HG03571 (cell line): ENCODE measurements at regions not wholly inside any gene's neighbourhood (a gene's known extent, or its start where the extent isn't known, plus 50 kb on each side); places are given as distances from the start of the nearest gene placed in this dataset.
"Not testable (repeated sequence)": the region's sequence is repeated elsewhere in the genome, so short reads cannot be mapped to it uniquely, and the experiment has no call there.

Source experiments
- ATAC-seq: cut with Tn5 transposase; IDR thresholded peaks from one replicate; pipeline ENCODE4 v1.9.1; 2021; ENCODE audit not compliant: unreplicated experiment

DNA sequence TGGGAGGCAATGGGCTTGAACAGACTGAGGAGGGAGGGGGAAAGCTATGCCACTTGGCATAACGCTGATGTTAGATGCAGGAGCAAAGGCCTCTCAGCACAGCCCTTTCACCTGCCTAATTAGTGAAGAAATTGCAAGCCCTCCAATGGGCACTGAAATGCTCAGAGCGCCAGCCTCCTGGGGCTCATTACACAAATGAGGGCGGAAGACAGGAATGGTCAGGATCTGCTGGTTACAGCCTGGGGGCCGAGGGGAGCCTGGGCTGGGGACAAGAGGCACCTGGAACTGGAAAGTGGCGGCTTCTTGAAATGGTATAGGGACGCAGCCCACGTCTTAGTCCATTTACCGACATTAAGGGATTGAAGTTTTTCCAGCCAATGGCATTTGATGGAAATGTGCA lies 50.2 kb upstream of the PLET1 start:
- ATAC-seq: no peak

DNA sequence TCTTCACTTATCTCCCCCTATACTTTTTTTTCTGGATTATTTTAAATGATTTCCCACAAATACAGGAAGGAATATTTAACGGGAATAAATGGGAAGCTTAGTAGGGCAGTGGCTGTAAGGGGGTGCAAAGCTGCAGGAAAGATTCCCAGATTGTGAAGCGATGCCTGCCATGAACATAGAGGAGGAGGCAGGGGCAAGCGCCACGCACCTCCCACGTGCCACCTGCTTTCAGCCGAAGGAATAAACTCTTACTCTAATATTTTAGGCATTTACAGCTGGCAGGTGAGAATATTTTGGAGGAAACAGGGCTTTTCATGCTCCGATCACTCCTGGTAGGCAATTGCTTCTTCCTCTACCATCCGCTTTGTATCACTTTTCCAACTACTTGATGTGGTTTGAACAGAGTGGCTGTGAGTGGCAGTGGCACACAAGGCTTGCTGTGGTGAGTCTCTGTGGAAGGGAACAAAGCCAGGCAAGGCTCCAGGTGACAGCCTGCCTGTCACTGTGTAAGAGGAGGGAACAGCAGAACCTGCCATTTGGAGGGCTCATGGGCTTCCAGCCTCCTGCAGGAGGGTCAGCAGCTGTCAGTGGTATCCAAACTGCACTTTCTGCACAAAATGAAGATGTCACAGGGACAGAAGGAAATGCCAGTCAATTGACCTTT lies 54.5 kb upstream of the PLET1 start:
- no peak for ATAC-seq

DNA sequence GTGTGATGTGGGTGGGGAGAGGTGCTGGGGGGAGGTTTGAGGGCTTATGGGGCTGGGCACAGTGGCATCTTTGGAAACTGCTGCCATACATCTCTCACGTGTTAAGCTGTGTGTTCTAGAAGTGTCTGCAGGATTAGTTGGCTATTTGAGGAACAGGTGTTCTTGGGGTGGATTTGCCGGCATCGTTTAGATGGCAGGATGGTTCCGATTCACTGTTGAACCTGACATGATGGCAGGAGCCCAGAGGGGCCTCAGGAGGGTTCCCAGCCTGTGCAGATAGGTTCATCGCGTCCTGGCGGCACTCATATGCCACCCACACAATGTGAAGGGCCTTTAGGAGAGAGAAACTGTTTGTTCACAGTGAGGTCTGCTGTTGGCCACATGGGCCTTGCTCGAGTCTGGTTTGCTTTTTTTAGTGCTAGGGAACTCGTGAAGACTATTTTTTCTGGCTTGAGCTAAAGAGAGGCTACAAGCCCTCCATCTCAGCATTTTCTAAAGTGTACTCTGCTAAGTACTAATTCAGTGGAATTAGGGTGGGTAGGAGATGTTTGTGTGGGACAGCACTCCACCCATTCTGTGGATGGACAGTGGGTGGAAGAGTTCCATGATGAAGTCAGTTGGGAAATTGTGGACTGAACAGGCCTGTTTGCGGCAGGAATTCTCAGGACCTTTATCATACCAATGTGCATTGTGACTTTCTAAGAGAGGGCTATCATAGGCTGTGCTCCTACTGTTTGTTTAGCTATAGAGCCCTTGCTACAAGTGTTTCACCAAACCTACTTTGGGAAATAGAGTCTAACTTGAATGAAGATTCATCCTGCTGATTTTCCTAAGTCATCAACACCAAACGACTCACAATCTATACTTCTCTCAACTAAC lies 55.4 kb upstream of the PLET1 start:
- ATAC-seq: no peak

DNA sequence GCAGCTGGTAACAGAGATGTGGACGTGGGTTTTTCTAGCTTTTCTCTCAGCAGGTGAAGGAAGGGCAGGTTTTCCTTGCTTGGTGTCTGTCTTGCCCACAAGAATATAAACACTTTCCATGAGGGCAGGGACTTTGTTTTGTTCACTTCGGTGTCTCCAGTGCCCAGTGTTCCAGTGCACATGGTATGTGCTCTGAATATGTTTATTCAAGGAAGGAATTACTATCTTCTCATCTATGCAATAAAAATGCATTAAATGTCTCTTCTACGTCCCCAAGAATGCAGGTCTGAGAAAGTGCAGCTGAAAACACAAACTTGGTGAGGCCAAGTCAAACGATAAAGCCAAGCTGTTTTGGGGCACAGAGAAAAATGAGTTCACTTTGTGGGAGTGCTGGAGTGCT lies 56.3 kb upstream of the PLET1 start:
- no peak for ATAC-seq

DNA sequence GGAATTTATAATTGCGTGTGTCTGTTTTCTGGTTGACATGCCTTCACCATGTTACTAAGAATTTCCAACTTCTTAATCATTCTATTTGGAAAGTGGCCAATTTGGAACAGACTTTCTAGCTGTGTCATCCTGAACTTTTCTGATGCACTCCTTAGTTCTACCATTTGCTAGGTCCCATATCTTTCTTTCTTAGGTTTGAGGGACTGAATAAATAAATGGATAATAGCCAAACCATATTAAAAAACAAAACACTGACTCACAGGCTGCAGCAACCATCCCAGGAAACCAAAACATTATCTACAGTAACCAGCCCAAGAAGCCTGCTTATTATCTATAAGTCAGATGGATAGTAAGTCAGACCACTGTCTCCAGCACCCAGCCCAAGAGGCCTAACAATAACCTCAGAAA lies 57.5 kb upstream of the PLET1 start:
- ATAC-seq: no peak

DNA sequence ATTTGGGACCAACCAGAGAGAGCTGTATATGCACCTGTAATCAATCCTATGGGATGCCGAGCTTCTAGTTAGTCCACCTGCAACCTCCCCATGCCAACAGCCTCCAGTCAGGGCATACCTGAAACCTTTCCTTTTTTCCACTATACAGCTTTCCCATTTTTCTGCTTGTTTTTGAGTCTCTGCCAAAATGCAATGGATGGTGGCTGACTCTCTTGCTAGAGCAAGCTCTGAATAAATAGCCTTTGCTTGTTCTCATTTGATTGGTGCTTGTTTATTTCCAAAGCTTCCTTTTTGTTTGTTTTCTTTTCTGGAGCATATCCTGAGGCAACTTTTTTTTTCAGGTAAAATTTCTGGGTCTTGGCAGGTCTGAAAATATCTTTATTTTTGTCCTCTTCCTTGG lies 58.0 kb upstream of the PLET1 start:
- ATAC-seq: no peak

DNA sequence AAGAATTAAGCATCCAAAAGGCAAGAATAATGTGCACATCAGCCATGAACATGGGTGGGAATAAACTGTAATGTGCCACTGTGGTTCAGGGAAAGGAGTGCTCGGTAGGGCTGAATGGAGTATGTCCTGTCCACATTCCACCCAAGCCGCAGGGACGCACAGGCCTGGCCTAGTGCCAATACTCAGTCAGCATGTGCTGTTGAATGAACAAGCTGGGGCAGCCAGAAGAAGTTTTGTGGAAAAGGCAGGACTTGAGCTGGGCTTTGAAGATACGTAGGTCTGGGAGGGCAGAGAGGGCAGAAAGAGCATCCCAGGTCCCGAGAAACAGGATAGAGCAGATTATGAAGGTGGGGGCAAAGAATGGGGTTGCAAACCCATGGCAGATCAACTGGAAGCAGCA lies 60.0 kb upstream of the PLET1 start:
- no peak for ATAC-seq

DNA sequence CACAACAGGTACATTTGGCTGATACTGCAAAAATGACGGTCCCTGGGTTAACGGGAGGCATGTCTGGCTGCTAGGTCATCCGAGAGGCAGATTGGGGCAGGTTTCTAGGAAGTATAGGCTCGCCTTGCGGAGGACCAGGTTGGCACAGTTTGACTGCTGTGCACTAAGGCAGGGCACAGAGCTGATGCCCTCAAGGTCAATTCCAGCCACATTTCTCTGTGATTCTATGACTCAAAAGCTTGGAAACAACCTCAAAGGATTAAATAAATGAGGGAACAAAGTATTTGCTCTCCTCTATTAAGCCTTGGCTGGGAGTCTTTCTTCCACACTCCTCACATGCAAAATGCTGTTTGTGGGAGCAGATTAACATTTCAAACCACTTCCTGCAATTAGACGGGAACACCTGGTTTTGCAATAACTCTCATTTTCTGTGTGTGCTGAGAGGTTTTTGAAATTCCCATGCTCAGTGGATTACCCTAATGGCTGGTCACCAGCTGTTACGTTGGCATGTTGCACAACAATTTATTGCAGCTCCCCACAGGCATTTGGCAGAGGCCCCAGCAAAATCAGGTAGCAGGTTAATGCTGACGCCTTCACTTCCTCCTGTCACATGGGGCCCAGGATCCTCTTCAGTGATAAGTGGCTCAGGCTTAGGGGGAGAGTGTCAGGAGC lies 61.0 kb upstream of the PLET1 start:
- ATAC-seq: no peak

DNA sequence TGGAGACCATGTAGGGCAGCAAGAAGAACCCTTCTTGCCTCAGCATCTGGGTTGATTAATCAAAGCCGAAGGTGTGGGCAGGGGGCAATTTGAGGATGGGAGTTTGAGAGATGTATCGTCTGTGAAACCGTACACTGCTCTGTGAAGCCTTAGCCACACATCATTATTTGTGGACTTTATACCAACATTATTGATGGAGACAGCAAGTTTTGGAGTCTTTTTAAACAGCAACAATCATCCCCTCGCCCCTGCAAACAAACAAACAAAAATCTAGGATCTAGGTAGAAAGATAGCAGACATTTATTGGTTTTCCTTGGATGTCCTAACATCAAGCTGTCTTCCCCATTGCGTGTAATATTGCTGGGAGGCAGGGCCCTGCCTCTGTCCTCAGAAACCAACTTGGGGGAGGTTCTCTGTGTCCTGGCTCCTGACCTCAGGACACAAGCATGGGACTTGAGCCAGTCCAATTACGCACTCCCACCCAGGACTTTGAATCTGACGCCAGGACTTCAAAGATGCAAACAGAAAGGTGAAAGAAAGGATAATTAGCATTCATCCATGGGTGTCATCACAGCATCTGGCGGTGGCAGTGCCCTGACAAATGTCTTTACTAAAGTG lies 61.6 kb upstream of the PLET1 start:
- ATAC-seq: no peak

DNA sequence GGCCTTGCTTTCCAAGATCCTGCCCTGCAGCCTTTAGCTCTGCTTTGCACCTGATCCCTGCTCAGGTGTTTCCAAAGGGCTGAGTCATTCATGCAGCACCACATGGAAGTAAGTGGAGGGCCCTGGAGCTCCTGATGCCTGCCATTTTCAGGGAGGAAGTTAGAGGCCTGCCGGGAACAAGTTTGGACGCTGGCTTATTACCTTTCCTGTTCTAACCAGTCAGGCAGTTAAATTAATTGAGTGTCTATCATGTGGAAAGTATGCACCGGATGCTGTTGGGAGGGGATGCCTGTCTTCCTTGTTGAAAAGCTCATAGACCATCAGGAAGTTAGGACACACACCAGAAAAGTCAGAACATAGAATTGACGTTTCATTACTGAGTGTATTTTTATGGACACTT lies 73.7 kb upstream of the PLET1 start:
- ATAC-seq: no peak

DNA sequence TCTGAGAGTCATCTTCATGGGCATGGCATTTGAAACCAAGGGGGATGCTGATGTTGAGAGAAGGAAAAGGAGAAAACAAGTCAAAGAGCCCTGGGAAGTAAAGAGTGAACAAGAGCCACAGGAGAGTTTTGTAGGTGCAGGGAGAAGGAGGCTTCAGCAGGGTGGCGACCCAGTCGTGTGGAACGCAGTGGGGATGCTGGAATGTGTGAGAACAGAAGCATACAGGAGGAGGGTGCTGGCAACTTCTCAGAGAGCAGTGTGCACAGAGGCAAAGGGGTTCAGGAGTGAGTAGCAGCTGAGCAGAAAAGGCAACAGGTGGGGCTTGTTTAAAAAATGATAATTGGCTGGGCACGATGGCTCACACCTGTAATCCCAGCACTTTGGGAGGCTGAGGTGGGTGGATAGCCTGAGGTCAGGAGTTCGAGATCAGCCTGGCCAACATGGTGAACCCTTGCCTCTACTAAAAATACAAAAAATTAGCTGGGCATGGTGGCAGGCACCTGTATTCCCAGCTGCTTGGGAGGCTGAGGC lies 75.8 kb upstream of the PLET1 start:
- no peak for ATAC-seq

DNA sequence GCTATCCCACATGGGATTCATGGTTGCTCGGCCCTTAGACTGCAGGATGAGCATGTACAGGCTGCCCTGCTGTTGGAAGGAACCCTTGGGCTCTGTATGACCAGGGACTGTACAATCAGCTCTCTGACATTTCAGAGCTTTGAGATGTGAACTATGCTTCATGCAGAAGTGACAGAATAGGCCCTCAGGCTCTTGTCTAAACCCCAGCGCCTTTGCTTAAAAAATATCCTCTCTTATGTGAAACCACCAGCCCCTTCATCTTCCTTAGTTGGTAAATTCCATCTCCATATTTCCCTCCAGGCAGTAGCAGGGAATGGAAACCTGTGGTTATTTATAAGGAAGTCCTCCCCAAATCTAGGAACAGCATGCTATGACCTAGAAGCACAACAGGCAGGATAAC lies 78.9 kb upstream of the PLET1 start:
- no peak for ATAC-seq

DNA sequence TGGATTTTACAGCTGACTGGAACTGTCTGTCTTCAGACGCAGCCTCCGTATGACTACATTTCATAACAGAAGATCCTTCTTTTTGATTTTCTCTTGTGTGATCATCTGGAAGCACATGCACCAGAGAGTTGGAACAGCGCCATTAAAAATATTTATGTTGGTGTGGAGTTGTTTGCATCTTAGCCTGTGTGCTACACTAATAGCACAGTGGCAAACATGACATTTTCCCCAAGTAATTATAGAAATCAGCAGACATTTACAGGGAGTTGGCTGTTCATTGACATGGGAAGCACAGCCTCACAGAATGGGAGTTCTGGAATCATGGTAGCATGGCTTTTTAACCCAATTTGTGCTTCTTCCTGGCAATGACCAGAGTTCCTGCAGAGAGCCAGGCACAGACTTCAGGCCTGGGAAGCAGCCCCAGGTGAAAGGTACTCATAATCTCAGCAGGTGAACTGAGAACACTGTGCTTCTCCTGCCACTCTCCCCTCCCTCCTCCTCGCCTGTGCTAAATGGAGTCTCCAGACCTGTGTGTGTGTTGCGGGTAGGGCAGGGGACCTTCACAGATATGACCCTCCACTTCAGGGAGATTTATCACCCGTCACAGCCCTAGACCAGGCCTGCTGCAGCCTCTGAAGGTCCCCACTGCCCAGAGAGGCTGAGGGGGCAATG lies 82.8 kb upstream of the PLET1 start:
- no peak for ATAC-seq

DNA sequence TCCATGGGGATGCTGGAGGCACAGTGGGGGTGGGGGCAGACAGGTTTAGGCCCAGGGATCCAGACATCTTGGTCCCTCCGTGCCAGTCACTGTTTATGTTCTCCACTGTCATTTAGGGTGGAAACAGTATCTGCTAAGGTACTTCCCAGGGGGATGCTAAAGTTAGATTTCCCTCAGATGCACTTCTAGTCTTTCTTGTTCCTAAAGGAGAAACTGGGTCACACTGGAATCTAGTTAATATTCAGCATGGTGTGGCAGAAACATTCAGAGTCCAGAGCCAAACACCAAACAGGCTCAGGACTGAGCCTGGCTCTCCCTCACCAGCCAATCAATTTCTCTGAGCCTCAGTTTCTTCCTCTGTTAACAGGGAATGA lies 83.4 kb upstream of the PLET1 start:
- no peak for ATAC-seq

DNA sequence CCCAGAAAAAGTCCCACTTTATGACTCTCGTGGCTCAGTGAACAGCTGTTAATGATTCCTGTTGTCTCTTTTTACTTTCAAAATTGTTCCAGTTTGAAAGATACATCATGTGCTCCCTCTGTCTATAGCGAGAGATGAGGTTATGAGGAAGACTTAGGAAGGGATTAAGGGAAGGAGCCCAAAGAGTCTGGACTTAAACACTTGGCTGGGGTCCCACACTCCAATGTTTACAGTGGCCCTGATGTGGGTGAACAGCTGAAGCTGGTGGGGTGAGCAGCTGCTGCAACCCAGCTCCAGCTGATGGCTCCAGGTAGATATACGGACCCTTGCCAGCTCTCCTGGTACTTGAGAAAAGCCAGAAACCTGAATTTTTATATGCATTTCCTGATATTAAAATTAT lies 84.5 kb upstream of the PLET1 start:
- no peak for ATAC-seq

DNA sequence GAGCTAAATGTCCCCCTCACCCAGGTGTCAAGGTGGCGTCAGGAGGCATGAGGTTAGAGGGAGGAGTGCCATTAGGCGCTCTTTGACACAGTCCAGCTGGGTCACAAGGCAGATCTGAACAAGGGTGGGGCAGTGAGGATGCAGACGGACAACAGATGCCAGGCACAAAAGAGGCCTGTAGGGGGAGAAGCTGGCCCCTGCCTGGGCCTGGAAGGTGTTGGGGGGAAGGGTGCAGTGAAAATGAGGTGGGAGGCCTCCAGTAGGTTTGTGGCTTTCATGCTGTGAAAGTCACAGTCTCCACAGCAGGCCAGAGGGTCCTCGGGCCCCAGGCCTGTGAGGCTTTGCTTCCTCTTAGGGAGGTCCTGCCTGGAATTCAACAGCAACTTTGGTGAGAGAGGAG lies 85.0 kb upstream of the PLET1 start:
- ATAC-seq: no peak

DNA sequence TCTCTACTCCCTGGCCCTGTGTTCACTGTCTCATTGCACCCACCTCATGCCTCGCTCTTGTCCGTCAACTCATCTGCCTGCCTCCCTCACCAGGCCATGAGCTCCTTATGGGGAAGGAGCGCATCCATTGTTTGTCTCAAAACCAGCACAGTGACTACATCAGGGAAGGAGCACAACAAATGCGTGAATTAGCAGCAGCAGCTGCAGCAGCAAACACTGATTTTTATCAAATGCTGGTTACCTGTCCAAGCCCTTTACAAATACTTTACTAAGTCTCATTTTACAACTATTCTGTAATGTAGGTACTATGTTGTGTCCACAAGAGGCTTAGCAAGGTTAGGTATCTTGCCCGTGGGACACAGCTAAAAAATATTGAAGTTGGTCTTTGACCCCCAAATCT lies 85.9 kb upstream of the PLET1 start:
- ATAC-seq: no peak

DNA sequence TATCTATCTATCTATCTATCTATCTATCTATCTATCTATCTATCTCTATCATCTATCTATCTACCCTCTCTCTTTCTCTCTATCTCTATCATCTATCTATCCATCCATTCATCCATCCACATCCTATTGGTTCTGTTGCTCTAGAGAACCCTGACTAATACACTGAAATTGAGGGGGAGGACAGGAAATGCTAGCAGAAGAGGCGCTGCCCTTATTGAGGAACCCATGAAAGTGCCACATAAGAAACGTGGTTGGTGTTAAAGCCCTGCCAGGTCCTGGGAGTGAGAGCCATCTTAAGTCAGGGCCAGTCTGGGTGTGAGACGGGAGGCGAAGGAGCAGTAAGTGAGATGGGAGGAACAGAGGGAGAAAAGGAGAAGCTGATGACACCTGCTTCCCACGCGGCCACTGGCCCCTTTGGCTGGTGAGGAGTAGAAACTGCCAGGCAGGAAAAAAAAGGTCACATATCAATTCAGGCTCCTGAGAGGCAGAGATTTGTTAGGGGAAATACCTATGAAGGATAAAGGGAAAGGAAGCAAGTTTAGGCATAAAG lies 87.9 kb upstream of the PLET1 start:
- ATAC-seq: no peak

DNA sequence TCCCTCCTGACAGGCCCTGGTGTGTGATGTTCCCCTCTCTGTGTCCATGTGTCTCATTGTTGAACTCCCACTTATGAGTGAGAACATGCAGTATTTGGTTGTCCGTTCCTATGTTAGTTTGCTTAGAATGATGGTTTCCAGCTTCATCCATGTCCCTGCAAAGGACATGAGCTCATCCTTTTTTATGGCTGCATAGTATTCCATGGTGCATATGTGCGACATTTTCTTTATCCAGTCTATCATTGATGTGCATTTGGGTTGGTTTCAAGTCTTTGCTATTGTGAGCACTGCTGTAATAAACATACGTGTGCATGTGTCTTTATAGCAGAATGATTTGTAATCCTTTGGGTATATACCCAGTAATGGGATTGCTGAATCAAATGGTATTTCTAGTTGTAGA lies 90.8 kb upstream of the PLET1 start:
- ATAC-seq: not testable (repeated sequence)

DNA sequence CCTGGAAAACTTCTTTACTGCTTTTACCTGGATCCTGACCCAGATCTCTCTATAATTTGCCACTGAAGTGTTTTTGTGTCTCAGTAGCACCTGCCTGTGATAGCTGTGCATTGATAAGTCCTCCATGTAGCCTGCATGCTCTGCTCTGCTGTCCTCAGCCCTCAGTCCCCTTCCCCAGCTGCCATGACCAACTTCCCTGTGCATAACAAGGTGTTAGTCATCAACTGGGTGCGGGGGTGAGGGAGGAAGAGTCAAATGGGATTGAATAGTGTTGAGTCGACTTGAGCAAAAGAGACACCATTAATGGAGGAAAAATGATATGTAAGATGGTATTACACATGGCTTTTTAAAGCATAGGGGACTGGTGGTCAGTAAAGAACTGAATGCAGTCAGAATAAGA lies 92.2 kb upstream of the PLET1 start:
- ATAC-seq: no peak

DNA sequence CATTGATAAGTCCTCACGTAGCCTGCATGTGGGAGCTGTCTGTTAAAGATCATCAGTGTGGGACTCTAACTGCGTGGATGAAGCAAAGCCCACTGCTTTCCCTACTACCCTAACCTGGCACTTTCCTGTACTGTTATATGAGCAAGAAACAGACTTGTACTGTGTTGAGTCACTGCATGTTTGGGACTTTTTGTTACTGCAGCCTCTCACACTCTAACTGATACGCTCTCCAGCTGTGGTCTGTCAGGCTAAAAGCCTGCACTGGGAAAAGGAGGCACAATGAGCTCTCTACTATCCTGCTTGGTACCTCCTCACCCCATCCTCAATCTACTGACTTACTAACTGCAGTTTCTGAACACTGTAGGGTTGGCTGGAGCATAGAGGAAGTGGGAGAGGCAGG lies 93.7 kb upstream of the PLET1 start:
- no peak for ATAC-seq
